ENCODE measurements at regions not wholly inside any gene's neighbourhood (a gene's known extent, or its start where the extent isn't known, plus 50 kb on each side); places are given as distances from the start of the nearest gene placed in this dataset.

DNA sequence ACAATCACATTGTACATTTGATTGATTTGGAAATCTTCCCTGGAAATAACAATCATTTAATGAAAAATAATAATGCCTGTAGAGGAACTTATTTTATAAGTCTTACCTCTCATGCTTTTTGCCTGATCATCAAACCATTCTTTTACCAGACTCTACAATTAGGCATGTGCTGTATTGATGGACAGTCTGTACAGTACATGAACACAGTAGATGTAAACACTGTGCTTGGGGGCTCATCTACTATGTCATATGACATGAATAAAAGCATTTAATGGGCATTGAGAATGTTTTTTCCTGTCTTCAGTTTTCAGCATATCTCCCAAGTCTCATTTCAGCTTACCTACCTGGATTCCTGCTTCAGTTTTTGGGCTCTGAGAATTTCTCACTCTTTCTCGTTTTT, 1070.9 kb downstream of the STIM2 start:
- no peak for DNase-seq (ENCODE audit: low read depth in 2 of 2)
- H3K9me3 ChIP-seq (ENCODE audit: control insufficient read depth, insufficient read depth, low read depth, low read length) = no peaks in the 10 kb centered on the region
- H3K27ac ChIP-seq (ENCODE audit: insufficient read depth, low read length) = no peak overlapping the region
- no peak overlapping the region for H3K4me3 ChIP-seq (replicated peaks in 1 of 4; ENCODE audit: control extremely low read depth in 1 of 4, insufficient read depth in 1 of 4, low read depth in 3 of 4, low read length in 4 of 4)
- no peaks in the 10 kb centered on the region for H3K36me3 ChIP-seq (ENCODE audit: control insufficient read depth, insufficient read depth, low read length)
- TF ChIP-seq, protein P1, sequence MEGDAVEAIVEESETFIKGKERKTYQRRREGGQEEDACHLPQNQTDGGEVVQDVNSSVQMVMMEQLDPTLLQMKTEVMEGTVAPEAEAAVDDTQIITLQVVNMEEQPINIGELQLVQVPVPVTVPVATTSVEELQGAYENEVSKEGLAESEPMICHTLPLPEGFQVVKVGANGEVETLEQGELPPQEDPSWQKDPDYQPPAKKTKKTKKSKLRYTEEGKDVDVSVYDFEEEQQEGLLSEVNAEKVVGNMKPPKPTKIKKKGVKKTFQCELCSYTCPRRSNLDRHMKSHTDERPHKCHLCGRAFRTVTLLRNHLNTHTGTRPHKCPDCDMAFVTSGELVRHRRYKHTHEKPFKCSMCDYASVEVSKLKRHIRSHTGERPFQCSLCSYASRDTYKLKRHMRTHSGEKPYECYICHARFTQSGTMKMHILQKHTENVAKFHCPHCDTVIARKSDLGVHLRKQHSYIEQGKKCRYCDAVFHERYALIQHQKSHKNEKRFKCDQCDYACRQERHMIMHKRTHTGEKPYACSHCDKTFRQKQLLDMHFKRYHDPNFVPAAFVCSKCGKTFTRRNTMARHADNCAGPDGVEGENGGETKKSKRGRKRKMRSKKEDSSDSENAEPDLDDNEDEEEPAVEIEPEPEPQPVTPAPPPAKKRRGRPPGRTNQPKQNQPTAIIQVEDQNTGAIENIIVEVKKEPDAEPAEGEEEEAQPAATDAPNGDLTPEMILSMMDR (conservative IDR thresholded peaks at IDR 0.05 in 1 of 2, IDR thresholded peaks at IDR 0.05 in 1 of 2; ENCODE audit: low read depth in 1 of 2, low read length in 2 of 2) = no peak
- TF ChIP-seq EZH2 (IDR thresholded peaks at IDR 0.05; ENCODE audit: low read length, missing control alignments) = no peak
- no peaks in the 10 kb centered on the region for H3K27me3 ChIP-seq (ENCODE audit: control insufficient read depth, insufficient read depth, low read length)
- H3K4me1 ChIP-seq (ENCODE audit: control insufficient read depth, extremely low read depth, insufficient read depth, low read length) = no peaks in the 10 kb centered on the region
- H3K9ac ChIP-seq (ENCODE audit: insufficient read depth, low read length) = no peak overlapping the region
- no peaks in the 10 kb centered on the region for H3K79me2 ChIP-seq (ENCODE audit: control insufficient read depth, insufficient read depth, low read length)
- H4K20me1 ChIP-seq (ENCODE audit: control insufficient read depth, extremely low read depth, insufficient read depth, low read length) = no peaks in the 10 kb centered on the region
- no peak overlapping the region for H3K4me2 ChIP-seq (ENCODE audit: extremely low read depth, insufficient read depth, low read length)
- H2AFZ ChIP-seq (ENCODE audit: low read length) = no peak overlapping the region

DNA sequence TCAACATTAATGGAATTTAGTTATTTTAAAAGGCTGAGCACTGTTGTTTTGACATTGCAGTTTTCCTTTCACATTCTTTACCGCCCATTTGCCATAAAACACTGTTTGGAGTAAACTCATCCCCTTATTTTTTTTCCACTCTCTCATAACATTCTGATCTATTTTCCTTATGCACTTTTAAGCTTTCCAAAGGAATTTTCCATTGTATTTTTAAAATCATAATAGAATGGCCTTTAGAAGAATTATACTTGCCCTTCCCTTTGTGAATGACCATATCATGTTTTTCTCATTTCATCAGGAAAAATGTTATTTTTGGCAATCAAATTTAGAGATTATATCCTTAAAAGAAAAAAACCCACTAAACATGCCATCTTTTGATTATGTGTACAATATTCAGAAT, 1074.2 kb downstream of the STIM2 start:
- Histone ChIP-seq H3K36me3 (ENCODE audit: control insufficient read depth, insufficient read depth, low read length) (no peaks in the 10 kb centered on the region), H3K4me3 (replicated peaks in 1 of 4; ENCODE audit: control extremely low read depth in 1 of 4, insufficient read depth in 1 of 4, low read depth in 3 of 4, low read length in 4 of 4) (no peak overlapping the region), H3K27ac (ENCODE audit: insufficient read depth, low read length) (no peak overlapping the region), H3K79me2 (ENCODE audit: control insufficient read depth, insufficient read depth, low read length) (no peaks in the 10 kb centered on the region), H3K4me2 (ENCODE audit: extremely low read depth, insufficient read depth, low read length) (no peak overlapping the region), H3K9ac (ENCODE audit: insufficient read depth, low read length) (no peak overlapping the region), H3K9me3 (ENCODE audit: control insufficient read depth, insufficient read depth, low read depth, low read length) (no peaks in the 10 kb centered on the region), H3K4me1 (ENCODE audit: control insufficient read depth, extremely low read depth, insufficient read depth, low read length) (no peaks in the 10 kb centered on the region), H3K27me3 (ENCODE audit: control insufficient read depth, insufficient read depth, low read length) (no peaks in the 10 kb centered on the region), H4K20me1 (ENCODE audit: control insufficient read depth, extremely low read depth, insufficient read depth, low read length) (no peaks in the 10 kb centered on the region), H2AFZ (ENCODE audit: low read length) (no peak overlapping the region)
- TF ChIP-seq, protein P1 (conservative IDR thresholded peaks at IDR 0.05 in 1 of 2, IDR thresholded peaks at IDR 0.05 in 1 of 2; ENCODE audit: low read depth in 1 of 2, low read length in 2 of 2) = no peak
- TF ChIP-seq EZH2 (IDR thresholded peaks at IDR 0.05; ENCODE audit: low read length, missing control alignments) = no peak
- no peak for DNase-seq (ENCODE audit: low read depth in 2 of 2)

DNA sequence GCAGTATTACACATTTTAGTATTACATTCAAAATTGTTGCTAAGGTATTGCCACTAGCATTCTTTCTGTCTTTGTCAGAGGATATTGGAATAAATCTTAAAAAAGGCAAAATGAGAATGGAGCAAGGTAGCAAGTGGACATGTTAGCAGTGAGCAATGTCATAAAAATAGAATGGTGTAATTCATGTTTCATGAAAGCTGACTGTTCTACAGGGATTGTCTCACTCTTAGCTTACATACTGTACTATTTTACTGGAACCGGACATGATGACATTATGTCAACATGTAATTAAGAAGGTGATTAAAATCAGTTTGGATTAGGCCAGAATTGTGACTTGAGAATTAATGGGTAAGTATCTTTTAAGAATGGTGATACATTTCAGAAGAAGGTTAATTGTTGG, 1086.2 kb downstream of the STIM2 start:
- TF ChIP-seq, protein P1 (conservative IDR thresholded peaks at IDR 0.05 in 1 of 2, IDR thresholded peaks at IDR 0.05 in 1 of 2; ENCODE audit: low read depth in 1 of 2, low read length in 2 of 2) = no peak
- TF ChIP-seq EZH2 (IDR thresholded peaks at IDR 0.05; ENCODE audit: low read length, missing control alignments) = no peak
- Histone ChIP-seq H4K20me1 (ENCODE audit: control insufficient read depth, extremely low read depth, insufficient read depth, low read length) (no peaks in the 10 kb centered on the region), H3K27me3 (ENCODE audit: control insufficient read depth, insufficient read depth, low read length) (no peaks in the 10 kb centered on the region)

More for the DNA sequence above, 1086.2 kb downstream of the STIM2 start:
- Histone ChIP-seq H3K4me3 (replicated peaks in 1 of 4; ENCODE audit: control extremely low read depth in 1 of 4, insufficient read depth in 1 of 4, low read depth in 3 of 4, low read length in 4 of 4) (no peak overlapping the region), H3K9ac (ENCODE audit: insufficient read depth, low read length) (no peak overlapping the region), H3K27ac (ENCODE audit: insufficient read depth, low read length) (no peak overlapping the region), H3K4me1 (ENCODE audit: control insufficient read depth, extremely low read depth, insufficient read depth, low read length) (no peaks in the 10 kb centered on the region), H3K79me2 (ENCODE audit: control insufficient read depth, insufficient read depth, low read length) (no peaks in the 10 kb centered on the region), H3K4me2 (ENCODE audit: extremely low read depth, insufficient read depth, low read length) (no peak overlapping the region), H3K36me3 (ENCODE audit: control insufficient read depth, insufficient read depth, low read length) (no peaks in the 10 kb centered on the region), H2AFZ (ENCODE audit: low read length) (no peak overlapping the region), H3K9me3 (ENCODE audit: control insufficient read depth, insufficient read depth, low read depth, low read length) (no peaks in the 10 kb centered on the region)
- no peak for DNase-seq (ENCODE audit: low read depth in 2 of 2)

Measured in fibroblast of lung (primary cell).